ENCODE measurements at regions not wholly inside any gene's neighbourhood (a gene's known extent, or its start where the extent isn't known, plus 50 kb on each side); places are given as distances from the start of the nearest gene placed in this dataset.

- no peak for DNase-seq
These were observed 73.1 kb downstream of the IRF8 start for GRCh38 chr16:85971902-85972638.

- no peak for DNase-seq
These were observed 75.7 kb downstream of the IRF8 start for GRCh38 chr16:85974428-85975375.

GRCh38 chr16:85975451-85975981 lies 76.6 kb downstream of the IRF8 start:
- no peak for DNase-seq

- DNase-seq = no peak
These were observed 79.4 kb downstream of the IRF8 start for GRCh38 chr16:85978291-85978775.

GRCh38 chr16:85978976-85979375 lies 80.0 kb downstream of the IRF8 start:
- no peak for DNase-seq

- no peak for DNase-seq
These were observed 80.6 kb downstream of the IRF8 start for GRCh38 chr16:85979605-85980004.

- DNase-seq = no peak
These were observed 81.7 kb downstream of the IRF8 start for GRCh38 chr16:85980686-85981085.

GRCh38 chr16:85981826-85982562 lies 83.0 kb downstream of the IRF8 start:
- DNase-seq = no peak

GRCh38 chr16:85982563-85982939 lies 83.6 kb downstream of the IRF8 start:
- no peak for DNase-seq

- no peak for DNase-seq
These were observed 84.1 kb downstream of the IRF8 start for GRCh38 chr16:85983064-85983463.

- no peak for DNase-seq
These were observed 84.8 kb downstream of the IRF8 start for GRCh38 chr16:85983606-85984230.

- no peak for DNase-seq
These were observed 85.4 kb downstream of the IRF8 start for GRCh38 chr16:85984231-85984880.

- no peak for DNase-seq
These were observed 86.0 kb downstream of the IRF8 start for GRCh38 chr16:85984947-85985451.

- no peak for DNase-seq
These were observed 88.2 kb downstream of the IRF8 start for GRCh38 chr16:85986931-85987749.

- no peak for DNase-seq
These were observed 88.8 kb downstream of the IRF8 start for GRCh38 chr16:85987750-85988078.

GRCh38 chr16:85988306-85988705 lies 89.3 kb downstream of the IRF8 start:
- DNase-seq = no peak

- no peak for DNase-seq
These were observed 89.9 kb downstream of the IRF8 start for GRCh38 chr16:85988723-85989313.

- no peak for DNase-seq
These were observed 90.4 kb downstream of the IRF8 start for GRCh38 chr16:85989376-85989775.

GRCh38 chr16:85989863-85990643 lies 91.1 kb downstream of the IRF8 start:
- DNase-seq = no peak

GRCh38 chr16:85990861-85991301 lies 91.9 kb downstream of the IRF8 start:
- DNase-seq = no peak
